Mesodermal cell (in vitro differentiated cells): ENCODE measurements at regions not wholly inside any gene's neighbourhood (a gene's known extent, or its start where the extent isn't known, plus 50 kb on each side); places are given as distances from the start of the nearest gene placed in this dataset.
"Not testable (repeated sequence)": the region's sequence is repeated elsewhere in the genome, so short reads cannot be mapped to it uniquely, and the experiment has no call there.

Source experiments
- H3K27ac ChIP-seq: 2 replicates; pipeline ENCODE4 v1.7.0; 2013; ENCODE audit warnings: mild to moderate bottlenecking, low read depth, low read length, moderate library complexity; ENCODE audit not compliant: severe bottlenecking
- H3K36me3 ChIP-seq: 2 replicates; pipeline ENCODE4 v1.7.1; 2013; ENCODE audit warnings: mild to moderate bottlenecking, low read length, moderate library complexity; ENCODE audit not compliant: control insufficient read depth, insufficient read depth
- H3K4me1 ChIP-seq: one replicate; pipeline ENCODE4 v1.7.1; 2013; ENCODE audit warnings: mild to moderate bottlenecking, low read length; ENCODE audit not compliant: insufficient read depth, control insufficient read depth, poor library complexity, severe bottlenecking
- H3K4me3 ChIP-seq: 2 replicates; pipeline ENCODE4 v1.7.0; 2013; ENCODE audit warnings: low read length, control low read depth, mild to moderate bottlenecking; ENCODE audit not compliant: insufficient read depth, poor library complexity, severe bottlenecking; ENCODE audit errors: extremely low read depth
- H3K9me3 ChIP-seq: 2 replicates; pipeline ENCODE4 v1.7.1; 2013; ENCODE audit warnings: mild to moderate bottlenecking, low read length, moderate library complexity; ENCODE audit not compliant: control insufficient read depth
- WGBS, 2 experiments: methylation state at CpG; one replicate each; pipeline ENCODE4 v1.1.5; 2013; ENCODE audit warnings: missing lambda C conversion rate in 2 of 2; ENCODE audit not compliant: insufficient coverage in 2 of 2; 5-methylcytosine and 5-hydroxymethylcytosine counted together

GRCh38 chr14:22491683-22492621 lies 97.1 kb downstream of the DAD1 start:
- 68 to 82% methylated on average over 5 to 10 of the region's 11 CpGs for WGBS, 2 experiments
- Histone ChIP-seq H3K36me3 (no peaks in the 10 kb centered on the region), H3K27ac (no peak overlapping the region), H3K4me3 (no peak overlapping the region), H3K4me1 (peaks cover 4% of the 10 kb centered on the region), H3K9me3 (no peaks in the 10 kb centered on the region)

GRCh38 chr14:22491053-22491452 lies 98.0 kb downstream of the DAD1 start:
- not testable (repeated sequence) for H3K4me3 ChIP-seq, H3K27ac ChIP-seq, H3K36me3 ChIP-seq, H3K9me3 ChIP-seq, H3K4me1 ChIP-seq
- WGBS, 2 experiments = no CpG with 5 or more reads among the region's 3 CpGs

GRCh38 chr14:22489957-22490950 lies 98.8 kb downstream of the DAD1 start:
- Histone ChIP-seq H3K4me3 (no peak overlapping the region), H3K4me1 (peaks cover 4% of the 10 kb centered on the region), H3K36me3 (no peaks in the 10 kb centered on the region), H3K27ac (no peak overlapping the region), H3K9me3 (no peaks in the 10 kb centered on the region)
- 83 to 91% methylated on average over 8 of the region's 9 CpGs for WGBS, 2 experiments

- Histone ChIP-seq H3K36me3 (no peaks in the 10 kb centered on the region), H3K4me3 (no peak overlapping the region), H3K27ac (no peak overlapping the region), H3K9me3 (no peaks in the 10 kb centered on the region), H3K4me1 (peaks cover 13% of the 10 kb centered on the region)
- 83 to 85% methylated on average over 5 of the region's 5 CpGs for WGBS, 2 experiments
Observed at GRCh38 chr14:22489244-22489545, 99.8 kb downstream of the DAD1 start.

- no peak overlapping the region for H3K4me3 ChIP-seq
- no peaks in the 10 kb centered on the region for H3K36me3 ChIP-seq
- H3K4me1 ChIP-seq = peaks cover 18% of the 10 kb centered on the region
- H3K27ac ChIP-seq = no peak overlapping the region
- no peaks in the 10 kb centered on the region for H3K9me3 ChIP-seq
- 84 to 90% methylated on average over 9 of the region's 10 CpGs for WGBS, 2 experiments
Observed at GRCh38 chr14:22488522-22489243, 100.3 kb downstream of the DAD1 start.

- 55 to 78% methylated on average over 1 of the region's 1 CpG for WGBS, 2 experiments
- Histone ChIP-seq H3K36me3 (no peaks in the 10 kb centered on the region), H3K4me1 (peaks cover 21% of the 10 kb centered on the region)
Observed at GRCh38 chr14:22487941-22488340, 101.1 kb downstream of the DAD1 start.

GRCh38 chr14:22487401-22487800 lies 101.6 kb downstream of the DAD1 start:
- 100% methylated on average over 1 of the region's 1 CpG; no CpG with 5 or more reads in 1 of the 2 experiments for WGBS, 2 experiments
- peaks cover 26% of the 10 kb centered on the region for H3K4me1 ChIP-seq
- no peaks in the 10 kb centered on the region for H3K36me3 ChIP-seq
- no peak overlapping the region for H3K27ac ChIP-seq
- no peaks in the 10 kb centered on the region for H3K9me3 ChIP-seq
- H3K4me3 ChIP-seq = no peak overlapping the region

More at GRCh38 chr14:22487941-22488340, 101.1 kb downstream of the DAD1 start:
- no peak overlapping the region for H3K27ac ChIP-seq
- no peaks in the 10 kb centered on the region for H3K9me3 ChIP-seq
- no peak overlapping the region for H3K4me3 ChIP-seq

GRCh38 chr14:22486675-22487074 lies 102.3 kb downstream of the DAD1 start:
- no peaks in the 10 kb centered on the region for H3K36me3 ChIP-seq
- WGBS, 2 experiments = 94 to 100% methylated on average over 1 to 3 of the region's 5 CpGs
- peaks cover 28% of the 10 kb centered on the region for H3K4me1 ChIP-seq
- no peaks in the 10 kb centered on the region for H3K9me3 ChIP-seq
- H3K4me3 ChIP-seq = no peak overlapping the region
- no peak overlapping the region for H3K27ac ChIP-seq

GRCh38 chr14:22485649-22486048 lies 103.4 kb downstream of the DAD1 start:
- no peak overlapping the region for H3K27ac ChIP-seq
- no peaks in the 10 kb centered on the region for H3K36me3 ChIP-seq
- H3K9me3 ChIP-seq = no peaks in the 10 kb centered on the region
- H3K4me3 ChIP-seq = no peak overlapping the region
- 87 to 98% methylated on average over 5 to 6 of the region's 6 CpGs for WGBS, 2 experiments
- peaks cover 34% of the 10 kb centered on the region for H3K4me1 ChIP-seq

GRCh38 chr14:22485178-22485577 lies 103.8 kb downstream of the DAD1 start:
- no peak overlapping the region for H3K4me3 ChIP-seq
- peak overlapping the region; percentile 75 for H3K27ac ChIP-seq
- WGBS, 2 experiments = 83% methylated on average over 1 of the region's 1 CpG; no CpG with 5 or more reads in 1 of the 2 experiments
- no peaks in the 10 kb centered on the region for H3K36me3 ChIP-seq
- peaks cover 35% of the 10 kb centered on the region for H3K4me1 ChIP-seq
- no peaks in the 10 kb centered on the region for H3K9me3 ChIP-seq
